ENCODE measurements at regions not wholly inside any gene's neighbourhood (a gene's known extent, or its start where the extent isn't known, plus 50 kb on each side); places are given as distances from the start of the nearest gene placed in this dataset.

DNA sequence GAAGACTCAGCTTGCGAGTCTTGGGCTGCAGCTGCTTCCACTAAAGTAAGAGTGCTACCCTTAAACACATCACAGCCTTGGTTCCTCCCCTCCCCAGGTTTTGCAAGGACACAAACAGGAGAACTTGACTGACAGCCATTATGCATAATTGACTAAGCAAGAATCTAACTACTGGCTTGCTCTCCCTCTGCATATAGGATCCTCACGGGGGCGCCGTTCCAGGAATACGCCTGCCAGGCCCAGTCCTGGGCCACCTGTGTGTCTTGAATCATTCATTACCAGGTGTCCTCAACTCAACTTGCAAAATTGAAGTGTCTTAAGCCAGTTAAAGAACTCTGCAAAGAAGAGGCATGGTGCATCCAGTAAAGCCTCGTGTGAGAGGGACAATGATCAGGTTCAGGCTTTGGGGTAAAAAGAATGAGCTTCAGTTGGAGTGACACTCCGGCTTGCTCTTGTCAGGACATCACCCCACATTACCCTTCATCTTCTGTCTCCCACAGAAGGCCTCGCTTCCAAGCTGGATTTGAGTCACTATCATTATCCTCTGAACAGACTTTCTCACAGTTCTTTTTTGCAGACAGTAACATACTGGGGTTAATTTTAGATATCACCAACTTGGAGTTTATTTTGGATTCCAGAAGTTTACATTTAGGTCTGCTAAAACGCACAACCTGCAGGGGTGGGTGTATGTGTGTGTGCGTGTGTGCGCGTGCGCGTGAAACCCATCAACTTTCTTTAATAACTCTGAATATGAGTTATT is 273.5 kb upstream of the HS3ST1 start:
- TF ChIP-seq ZNF333 (CRISPR knock-in tag; IDR thresholded peaks at IDR 0.05; ENCODE audit: borderline replicate concordance) (no peak), ZFP36 (IDR thresholded peaks at IDR 0.05; ENCODE audit: borderline replicate concordance, low read depth, low read length, partially characterized antibody) (no peak)

All from HepG2 (cell line).